ENCODE measurements at regions not wholly inside any gene's neighbourhood (a gene's known extent, or its start where the extent isn't known, plus 50 kb on each side); places are given as distances from the start of the nearest gene placed in this dataset.

GRCh38 chr5:90135779-90136378, 273.7 kb downstream of the CETN3 start:
- no peak for TF ChIP-seq CTCF (IDR thresholded peaks at IDR 0.05; ENCODE audit: low read depth, low read length)
- H3K4me3 ChIP-seq (ENCODE audit: low read depth, low read length): no peak overlapping the region

GRCh38 chr5:90134892-90135291, 274.7 kb downstream of the CETN3 start:
- no peak for TF ChIP-seq CTCF (IDR thresholded peaks at IDR 0.05; ENCODE audit: low read depth, low read length)
- H3K4me3 ChIP-seq (ENCODE audit: low read depth, low read length): no peak overlapping the region

- TF ChIP-seq CTCF (IDR thresholded peaks at IDR 0.05; ENCODE audit: low read depth, low read length): no peak
- H3K4me3 ChIP-seq (ENCODE audit: low read depth, low read length): no peak overlapping the region
Measured at GRCh38 chr5:90134381-90134780, 275.2 kb downstream of the CETN3 start.

- TF ChIP-seq CTCF (IDR thresholded peaks at IDR 0.05; ENCODE audit: low read depth, low read length): no peak
Measured at GRCh38 chr5:90133941-90134340, 275.6 kb downstream of the CETN3 start.

GRCh38 chr5:90131383-90132133, 278.0 kb downstream of the CETN3 start:
- H3K4me3 ChIP-seq (ENCODE audit: low read depth, low read length): no peak overlapping the region
- TF ChIP-seq CTCF (IDR thresholded peaks at IDR 0.05; ENCODE audit: low read depth, low read length): no peak

More at GRCh38 chr5:90133941-90134340, 275.6 kb downstream of the CETN3 start:
- no peak overlapping the region for H3K4me3 ChIP-seq (ENCODE audit: low read depth, low read length)

GRCh38 chr5:90128551-90128950, 281.0 kb downstream of the CETN3 start:
- H3K4me3 ChIP-seq (ENCODE audit: low read depth, low read length): no peak overlapping the region
- no peak for TF ChIP-seq CTCF (IDR thresholded peaks at IDR 0.05; ENCODE audit: low read depth, low read length)

GRCh38 chr5:90119531-90119971, 290.0 kb downstream of the CETN3 start:
- TF ChIP-seq CTCF (IDR thresholded peaks at IDR 0.05; ENCODE audit: low read depth, low read length): no peak
- H3K4me3 ChIP-seq (ENCODE audit: low read depth, low read length): no peak overlapping the region

Measured in WI38 (cell line).